Nucleus accumbens (tissue), 56 donors: ENCODE measurements at regions not wholly inside any gene's neighbourhood (a gene's known extent, or its start where the extent isn't known, plus 50 kb on each side); places are given as distances from the start of the nearest gene placed in this dataset.
A peak's percentile ranks its signal among the peaks of the same experiment; 100 is the strongest.
"Not testable (repeated sequence)": the region's sequence is repeated elsewhere in the genome, so short reads cannot be mapped to it uniquely, and the experiment has no call there.

Experiments used
- DNase-seq, 56 donors: peaks; one replicate each; lab custom pipeline; 2025; lab: John Stamatoyannopoulos, UW

DNA sequence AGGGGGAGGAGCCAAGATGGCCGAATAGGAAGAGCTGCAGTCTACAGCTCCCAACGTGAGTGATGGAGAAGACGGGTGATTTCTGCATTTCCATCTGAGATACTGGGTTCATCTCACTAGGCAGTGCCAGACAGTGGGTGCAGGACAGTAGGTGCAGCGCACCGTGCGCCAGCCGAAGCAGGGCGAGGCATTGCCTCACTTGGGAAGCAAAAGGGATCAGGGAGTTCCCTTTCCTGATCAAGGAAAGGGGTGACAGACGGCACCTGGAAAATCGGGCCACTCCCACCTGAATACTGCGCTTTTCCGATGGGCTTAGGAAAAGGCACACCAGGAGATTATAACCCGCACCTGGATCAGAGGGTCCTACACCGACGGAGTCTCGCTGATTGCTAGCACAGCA, 121.1 kb upstream of the SESTD1 start:
- DNase-seq: not testable (repeated sequence)

DNA sequence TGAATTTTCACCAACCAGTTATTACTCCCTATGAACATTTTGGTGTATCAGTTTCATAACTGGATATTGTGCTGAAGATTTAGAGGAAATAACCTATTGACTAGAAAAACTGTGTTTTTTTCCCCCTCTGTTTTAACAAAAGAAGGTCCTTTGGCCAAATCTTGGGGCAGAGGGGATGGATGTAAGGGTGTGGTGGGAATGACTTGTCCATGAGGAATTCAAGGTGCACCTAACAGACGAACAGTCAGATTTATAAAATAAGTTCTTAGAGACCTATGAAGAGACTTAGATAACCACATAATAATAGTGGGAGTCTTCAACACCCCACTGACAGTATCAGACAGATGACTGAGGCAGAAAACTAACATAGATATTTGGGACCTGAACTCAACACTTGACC, 119.3 kb upstream of the SESTD1 start:
- no peak for DNase-seq

DNA sequence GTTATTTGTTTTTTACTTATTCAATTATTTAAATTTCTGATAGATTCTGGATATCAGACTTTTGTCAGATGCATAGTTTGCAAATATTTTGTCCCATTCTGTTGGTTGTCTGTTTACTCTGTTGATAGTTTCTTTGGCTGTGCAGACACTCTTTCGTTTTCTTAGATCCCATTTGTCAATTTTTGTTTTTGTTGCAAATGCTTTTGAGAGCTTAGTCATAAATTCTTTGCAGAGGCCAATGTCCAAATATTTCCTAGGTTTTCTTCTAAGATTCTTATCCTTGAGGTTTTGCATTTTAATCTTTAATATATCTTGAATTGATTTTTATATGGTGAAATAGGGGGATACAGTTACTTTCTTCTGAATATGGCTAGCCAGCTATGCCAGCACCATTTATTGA, 112.7 kb upstream of the SESTD1 start:
- no peak for DNase-seq

DNA sequence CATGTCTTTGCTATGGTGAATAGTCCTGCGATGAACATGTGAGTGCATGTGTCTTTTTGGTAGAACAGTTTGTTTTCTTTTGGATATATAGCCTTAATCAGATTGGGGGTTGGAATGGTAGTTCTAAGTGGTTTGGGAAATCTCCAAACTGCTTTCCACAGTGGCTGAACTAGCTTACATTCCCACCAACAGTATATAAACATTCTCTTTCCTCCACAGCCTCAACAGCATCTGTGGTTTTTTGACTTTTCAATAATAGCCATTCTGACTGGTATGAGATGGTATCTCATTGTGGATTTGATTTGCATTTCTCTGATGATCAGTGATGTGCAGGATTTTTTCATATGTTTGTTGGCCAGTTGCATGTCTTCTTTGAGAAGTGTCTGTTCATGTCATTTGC, 112.2 kb upstream of the SESTD1 start:
- DNase-seq: no peak

DNA sequence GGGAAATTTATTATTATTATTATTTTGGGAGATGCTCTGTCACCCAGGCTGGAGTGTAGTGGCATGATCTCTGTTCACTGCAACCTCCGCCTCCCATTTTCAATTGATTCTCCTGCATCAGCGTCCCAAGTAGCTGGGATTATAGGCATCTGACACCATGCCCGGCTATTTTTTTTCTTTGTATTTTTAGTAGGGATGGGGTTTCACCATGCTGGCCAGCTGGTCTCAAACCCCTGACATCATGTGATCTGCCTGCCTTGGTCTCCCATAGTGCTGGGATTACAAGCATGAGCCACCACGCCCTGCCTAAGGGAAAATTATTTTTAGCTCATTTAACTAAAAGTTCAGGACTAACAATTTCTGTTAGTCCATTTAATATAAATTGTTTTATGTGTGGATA, 109.2 kb upstream of the SESTD1 start:
- DNase-seq: no peak

DNA sequence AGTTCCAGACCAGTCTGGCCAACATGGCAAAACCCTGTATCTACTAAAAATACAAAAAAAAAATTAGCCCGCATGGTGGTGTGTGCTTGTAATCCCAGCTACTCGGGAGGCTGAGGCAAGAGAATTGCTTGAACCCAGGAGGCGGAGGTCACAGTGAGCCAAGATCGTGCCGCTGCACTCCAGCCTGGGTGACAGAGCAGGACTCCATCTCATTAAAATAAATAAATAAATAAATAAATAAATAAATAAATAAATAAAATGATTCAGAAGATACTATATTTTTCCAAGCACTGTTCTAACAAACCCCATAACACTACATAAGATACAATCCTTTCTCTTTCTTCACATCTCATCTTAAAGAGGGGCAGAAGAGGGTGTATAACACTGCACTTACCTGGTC, 100.9 kb upstream of the SESTD1 start:
- DNase-seq: not testable (repeated sequence)

DNA sequence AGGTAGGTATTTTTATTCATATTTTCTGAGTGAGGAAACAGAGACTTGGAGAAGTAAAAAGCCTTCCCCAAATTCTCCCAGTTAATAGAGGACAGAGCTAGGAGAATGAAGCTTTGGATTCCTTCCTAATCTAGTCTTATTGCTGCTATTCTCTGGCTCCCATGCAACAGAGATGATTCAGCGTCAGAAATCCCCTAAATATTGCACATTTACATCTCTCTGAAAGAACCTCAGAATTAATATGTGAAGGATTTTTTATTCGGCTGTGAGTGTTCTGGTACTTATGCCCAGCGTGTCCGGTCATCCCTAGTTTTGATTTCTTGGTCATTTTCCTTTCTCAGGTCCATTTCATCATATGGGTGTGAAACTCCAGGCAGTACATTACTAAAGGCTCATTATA, 91.2 kb upstream of the SESTD1 start:
- DNase-seq: no peak

DNA sequence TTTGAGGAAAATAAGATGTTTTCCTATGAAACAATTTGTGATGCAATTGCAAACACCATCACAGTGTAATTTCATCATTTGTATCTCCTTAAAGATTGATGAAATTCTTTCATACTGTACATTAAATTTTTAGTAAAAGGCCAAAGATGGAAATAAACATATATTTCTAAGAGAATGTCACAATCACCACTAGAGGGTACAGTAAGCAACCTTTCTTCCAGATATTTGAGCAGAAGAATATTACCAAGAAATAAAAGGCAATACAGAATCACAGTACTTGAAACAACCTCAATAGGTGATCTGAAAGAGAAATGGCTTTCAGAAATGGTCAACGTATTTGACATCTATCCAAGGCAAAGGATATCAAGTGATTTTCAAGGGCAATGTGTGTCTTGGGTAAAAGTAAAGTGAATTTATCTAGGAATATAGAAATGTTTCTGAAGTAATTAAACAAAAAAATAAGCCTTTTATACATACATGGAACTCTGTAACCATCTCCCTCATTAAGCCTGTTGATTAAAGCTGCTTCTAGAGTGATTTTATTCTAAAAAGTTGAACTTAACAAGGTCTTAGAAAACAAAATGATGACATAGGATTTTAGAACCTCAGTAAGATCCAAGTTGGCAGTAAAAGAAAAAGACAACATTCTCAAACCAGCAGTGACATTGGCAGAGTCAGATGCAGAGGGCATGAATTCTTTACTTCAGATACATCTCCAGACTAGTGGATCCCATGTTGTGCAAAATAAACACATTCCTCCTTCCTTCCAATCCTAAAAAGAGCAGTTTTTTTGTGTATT, 90.3 kb upstream of the SESTD1 start:
- no peak for DNase-seq

DNA sequence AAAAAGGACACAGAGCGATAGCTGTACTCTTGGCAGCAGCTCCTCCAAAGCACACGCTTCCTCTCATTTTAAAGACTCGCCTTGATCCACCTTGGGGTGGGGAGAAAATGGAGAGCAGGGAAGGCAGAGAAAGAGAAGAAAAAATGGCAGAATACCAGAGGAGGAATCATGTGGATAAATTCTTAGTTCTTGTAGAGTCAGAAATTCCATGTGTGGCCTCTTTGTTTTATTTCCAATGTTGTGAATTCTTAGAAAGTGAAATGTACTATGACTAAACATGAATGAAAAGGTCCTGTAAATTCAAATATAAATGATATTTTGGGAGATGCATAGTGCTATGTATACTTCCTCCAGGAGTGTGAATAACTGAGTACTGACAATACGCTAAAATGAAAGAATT, 89.7 kb upstream of the SESTD1 start:
- no peak for DNase-seq

DNA sequence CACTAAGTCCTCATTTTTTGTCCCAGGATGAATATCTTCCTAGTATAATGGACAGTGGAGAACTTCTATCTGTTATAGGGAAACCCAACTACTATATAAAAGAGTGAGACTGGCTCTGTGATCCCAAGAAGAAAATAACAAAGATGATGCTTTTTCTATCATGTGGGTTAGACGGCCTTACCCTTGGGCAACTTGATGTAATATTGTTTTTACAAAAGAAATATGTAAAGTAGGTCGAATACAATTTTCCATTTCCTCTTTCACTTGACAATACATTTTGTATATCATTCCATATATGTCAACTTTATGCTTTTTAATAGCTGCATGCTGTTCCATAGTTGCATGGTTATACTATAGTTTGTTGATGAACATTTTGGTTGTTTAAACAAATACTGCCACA, 87.5 kb upstream of the SESTD1 start:
- no peak for DNase-seq

DNA sequence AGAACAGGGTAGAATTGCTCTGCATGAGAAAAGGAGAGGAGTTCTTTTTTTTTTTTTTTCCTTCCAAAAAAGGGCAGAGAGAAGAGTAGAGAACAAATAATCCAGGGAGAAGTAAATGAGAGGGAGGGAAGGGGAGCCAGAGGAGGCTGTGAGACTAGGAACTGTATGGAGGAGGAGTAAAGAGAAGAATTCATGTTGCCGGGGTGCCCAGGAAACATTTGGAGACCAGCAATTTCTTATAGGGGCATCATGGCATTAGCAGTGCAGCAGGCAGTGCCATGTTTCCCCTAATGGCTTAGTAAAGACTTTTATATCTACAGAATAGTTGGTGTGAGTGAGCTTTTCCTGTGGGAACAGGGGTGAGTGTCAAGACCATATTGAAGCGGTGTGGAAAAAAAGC, 86.4 kb upstream of the SESTD1 start:
- no peak for DNase-seq

DNA sequence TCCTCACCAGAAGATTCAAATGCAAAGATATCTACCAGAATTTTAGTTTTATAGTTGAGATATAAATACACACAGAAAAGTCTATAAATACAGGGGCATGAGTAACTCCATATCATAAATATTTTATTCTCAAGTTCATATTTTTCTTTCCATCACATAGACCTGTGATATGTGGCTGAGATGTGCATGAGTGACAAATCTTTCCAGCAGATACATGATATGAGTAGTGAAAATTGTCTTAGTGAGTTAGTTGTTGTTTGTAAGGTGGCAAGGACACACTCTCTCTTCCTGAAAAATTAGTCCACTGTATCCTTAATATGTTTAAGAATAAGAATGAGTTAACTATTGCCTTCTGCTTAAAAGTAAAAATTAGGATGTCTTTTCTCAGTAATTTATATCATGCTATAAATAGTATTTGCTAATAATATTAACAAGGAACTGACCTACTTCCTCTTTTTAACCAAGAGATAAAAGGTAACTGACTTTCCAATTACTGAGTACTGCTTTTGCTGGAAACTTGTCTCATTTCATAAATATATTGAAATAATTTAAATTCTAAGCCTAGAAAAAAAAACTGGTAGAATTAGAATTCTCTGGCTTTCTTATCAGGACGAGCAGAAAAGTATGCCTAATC, 85.2 kb upstream of the SESTD1 start:
- no peak for DNase-seq

DNA sequence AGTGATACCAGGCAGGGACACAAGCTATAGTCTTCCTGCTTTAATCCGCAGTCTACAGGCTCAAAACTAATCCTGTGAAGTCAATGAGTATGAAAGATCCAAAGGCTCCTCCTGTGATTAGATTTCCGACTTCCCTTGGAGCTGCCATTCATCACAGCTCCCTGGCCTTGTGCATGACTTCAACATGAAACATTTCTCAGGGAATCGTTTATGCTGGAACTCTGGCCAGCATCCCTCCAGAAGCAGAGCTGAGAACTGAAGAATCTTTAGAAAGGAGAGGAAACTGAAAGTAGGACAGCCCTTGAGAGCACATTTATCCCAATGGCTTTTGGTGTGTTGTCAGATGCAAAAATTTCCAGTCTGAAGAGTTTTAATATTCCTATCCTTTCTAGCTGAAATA, 84.3 kb upstream of the SESTD1 start:
- DNase-seq: no peak

DNA sequence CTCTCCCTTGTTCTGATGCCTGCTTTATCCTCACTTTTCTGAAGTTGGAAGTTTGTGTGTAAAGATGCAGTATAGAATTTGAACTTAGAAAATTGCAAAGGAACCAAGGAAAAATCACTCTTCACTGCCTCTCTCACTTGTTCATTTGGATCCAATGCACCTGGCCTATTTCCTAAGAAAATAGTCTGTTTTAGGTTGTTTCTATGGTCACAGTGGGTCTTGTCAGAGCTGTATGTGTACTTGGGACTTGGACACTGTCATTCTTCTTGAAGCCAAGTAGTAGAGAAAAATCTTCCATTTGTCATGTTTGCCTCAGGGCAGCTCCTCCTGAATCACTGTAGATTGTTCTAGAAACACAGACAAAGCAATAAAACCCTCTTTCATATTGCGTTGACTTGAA, 80.3 kb upstream of the SESTD1 start:
- DNase-seq: no peak

DNA sequence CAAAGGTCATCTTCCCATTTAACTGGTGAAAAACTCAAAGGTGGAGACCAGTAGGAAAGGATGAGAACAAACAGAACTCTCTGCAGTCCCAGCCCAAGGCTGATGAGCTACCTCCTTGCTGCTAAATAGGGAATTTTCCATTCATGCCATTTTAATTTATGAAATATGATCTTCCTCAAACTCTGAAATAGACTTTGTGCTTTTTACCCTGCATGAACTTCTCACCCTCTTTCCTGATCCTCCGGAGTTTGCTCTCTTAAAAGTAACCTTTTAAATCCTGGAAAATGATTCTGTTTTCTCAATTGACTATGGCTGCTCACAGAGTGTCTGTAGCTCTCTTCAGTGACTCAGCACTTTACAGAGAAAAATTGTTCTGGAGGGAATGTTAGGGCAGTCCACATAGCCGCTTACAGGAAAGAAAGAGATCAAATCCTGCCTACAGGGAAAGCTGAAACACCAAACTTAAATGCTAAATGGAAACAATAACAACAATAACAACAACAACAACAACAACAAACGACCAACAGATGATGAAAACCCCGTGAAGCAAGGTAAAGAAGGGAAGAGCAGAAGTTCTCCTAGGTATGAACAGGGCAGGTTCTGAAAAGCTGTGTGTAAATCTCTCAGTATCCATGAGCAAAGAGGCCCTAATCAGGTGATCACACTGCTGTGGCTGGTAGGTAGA, 79.8 kb upstream of the SESTD1 start:
- DNase-seq: no peak

DNA sequence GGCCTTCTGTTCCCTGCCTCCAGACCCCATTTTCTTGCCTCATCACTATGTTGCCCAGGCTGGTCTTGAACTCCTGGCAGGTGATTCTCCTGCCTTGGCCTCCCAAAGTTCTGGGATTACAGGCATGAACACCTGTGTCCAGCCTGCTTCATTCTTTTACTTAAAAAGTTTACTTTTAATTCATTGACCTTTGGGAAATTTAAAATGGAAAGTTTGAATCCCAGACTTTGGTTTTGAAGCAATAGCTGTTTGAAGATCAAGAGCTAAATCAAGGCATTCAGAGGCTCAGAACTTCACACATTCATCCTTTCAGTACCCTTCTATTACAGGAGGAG, 79.3 kb upstream of the SESTD1 start:
- no peak for DNase-seq

DNA sequence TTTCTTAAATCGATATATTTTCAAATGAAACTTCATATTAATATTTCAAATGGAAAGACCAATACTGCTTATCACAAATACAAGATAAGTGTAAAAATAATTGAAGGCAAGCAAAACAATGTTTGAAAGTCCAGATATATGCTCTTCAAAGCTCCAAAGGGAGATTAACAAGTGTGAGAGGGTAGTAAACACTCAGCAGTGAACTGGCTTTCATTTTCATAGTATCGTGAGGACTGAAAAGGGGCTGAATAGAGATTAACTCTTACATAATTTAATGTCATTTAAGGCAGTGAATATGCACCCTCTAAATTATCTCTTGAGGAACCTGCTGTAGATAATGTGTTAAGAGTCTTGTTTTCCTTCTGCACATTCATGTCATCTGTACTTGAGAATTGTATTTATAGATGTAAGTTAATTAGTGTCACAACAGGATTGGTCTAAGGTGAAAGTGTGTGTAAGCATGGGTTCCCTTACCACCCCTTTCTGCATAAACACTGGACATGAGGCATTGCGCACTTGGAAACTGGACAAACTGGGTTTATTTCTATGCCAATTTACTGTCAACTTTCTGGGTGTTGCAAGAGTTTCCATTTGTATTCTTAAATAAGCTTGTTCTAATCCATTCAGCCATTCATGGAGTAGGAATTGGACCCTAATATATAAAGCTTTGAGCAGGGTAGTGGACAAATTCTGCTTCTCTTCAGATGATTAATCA, 76.7 kb upstream of the SESTD1 start:
- no peak for DNase-seq

DNA sequence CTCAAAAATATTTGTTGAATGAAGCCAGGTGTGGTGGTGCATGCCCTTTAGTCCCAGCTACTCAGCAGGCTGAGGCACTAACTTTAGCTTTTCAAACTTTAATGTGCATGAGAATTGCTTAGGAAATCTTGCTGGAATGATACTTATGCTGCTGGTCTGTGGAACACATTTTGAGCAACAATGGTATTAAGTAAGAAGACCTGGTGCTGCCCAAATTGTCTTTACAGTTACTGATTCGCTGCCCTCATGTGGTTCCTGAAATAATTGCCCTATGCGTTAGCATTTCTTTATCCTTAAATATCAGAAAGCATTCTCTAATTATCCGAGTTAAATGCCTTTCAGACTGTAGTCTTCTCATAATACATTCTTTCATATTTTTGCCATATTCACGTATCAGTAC, 76.0 kb upstream of the SESTD1 start:
- DNase-seq: peak in 2 of 56 donors; percentile 2 to 3

DNA sequence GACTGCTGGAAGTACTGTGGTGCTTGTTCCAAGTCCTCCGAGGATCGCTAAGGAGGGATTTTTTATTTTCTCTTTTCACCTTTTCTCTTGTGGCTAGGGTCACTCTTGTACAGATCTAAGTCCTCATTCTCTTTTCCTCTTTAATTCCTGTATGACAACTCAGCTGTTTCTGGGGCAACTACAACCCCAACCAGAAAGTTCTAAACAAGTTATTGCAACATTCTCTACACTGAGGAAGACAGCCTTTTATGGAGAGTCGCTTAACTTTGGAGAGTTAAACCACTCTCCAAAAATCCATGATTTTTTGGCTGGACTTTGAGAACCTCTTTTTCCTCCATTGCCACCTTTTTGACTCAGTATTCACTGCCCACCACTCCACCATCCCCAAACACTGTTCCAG, 74.0 kb upstream of the SESTD1 start:
- DNase-seq: no peak

DNA sequence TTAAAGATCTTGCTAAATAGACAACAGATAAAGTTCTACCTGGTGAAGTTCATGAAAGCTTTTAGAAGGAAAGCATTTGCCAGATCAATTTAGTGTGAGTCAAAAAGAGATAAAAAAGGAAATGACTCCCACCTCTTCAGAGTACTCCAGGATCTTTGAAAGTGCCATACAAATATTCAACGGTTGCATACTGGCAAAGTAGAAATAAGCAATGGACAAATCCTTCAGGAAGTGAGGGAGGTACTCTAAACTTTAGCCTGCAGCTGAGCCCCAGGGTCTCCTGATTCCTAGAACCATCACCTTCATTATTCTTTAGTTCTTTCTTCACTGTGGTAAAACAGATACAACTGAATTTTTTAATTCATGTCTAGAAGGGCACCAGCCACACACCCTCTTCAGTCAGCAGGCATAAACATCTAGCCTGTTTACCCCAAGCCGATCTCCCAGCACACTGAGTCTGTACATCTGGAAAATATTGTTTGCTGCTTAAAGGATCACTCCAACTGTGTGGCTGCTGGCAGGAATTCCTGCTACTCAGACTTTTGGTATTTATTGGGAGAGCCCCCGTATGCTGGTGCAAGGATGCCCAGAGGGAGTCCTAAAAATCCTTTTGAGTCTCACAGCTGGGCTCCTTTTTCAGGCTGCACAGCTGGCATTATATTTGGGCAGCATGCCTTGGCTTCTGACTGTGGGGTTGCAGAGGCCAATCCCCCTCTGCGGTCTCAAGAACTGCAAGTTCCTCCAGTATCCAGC, 72.3 kb upstream of the SESTD1 start:
- peak in 4 of 56 donors; percentile 0 to 19 (median 7) for DNase-seq

DNA sequence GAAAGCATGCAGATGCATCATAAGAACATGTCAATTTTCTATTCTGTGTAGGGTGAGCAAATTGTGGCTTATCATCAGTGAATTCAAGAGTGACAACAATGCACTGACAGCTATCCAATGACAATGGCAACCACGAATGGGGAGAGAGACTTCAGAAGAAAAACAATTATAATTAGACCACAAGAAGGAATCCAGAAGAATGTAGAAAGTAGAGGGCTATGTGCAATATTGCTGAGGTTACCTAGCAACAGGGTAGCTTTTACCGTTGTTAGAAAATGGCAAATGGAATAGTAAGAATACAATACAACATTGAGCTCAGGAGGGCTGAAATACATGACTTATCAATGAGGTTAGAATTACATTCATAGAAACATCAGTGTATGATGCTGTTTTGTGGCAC, 71.1 kb upstream of the SESTD1 start:
- DNase-seq: no peak
